ENCODE measurements at regions not wholly inside any gene's neighbourhood (a gene's known extent, or its start where the extent isn't known, plus 50 kb on each side); places are given as distances from the start of the nearest gene placed in this dataset.
A peak's percentile ranks its signal among the peaks of the same experiment; 100 is the strongest.
"Not testable (repeated sequence)": the region's sequence is repeated elsewhere in the genome, so short reads cannot be mapped to it uniquely, and the experiment has no call there.

DNA sequence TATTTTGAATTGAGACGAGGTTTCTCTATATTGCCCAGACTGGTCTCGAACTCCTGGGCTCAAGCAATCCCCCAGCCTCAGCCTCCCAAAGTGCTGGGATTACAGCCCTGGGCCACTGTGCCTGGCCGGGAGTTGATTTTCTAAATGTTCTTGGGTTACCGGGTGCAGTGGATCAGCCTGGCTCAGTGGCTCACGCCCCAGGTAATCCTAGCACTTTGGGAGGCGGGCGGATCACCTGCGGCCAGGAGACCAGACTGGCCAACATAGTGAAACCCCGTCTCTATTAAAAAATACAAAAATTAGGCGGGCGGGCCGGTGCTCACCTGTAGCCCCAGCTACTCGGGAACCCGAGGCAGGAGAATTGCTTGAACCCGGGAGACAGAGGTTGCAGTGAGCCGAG is 106.9 kb upstream of the LARP1 start:
- 0 out of 2 replicates have a peak, but pooled peaks cover 3% of the 10 kb centered on the region for H3K9me3 ChIP-seq (ENCODE audit: low read depth, low read length)
- no peak for DNase-seq (ENCODE audit: low read depth, low spot score)
- H3K27ac ChIP-seq, result no peak overlapping the region
- H3K9ac ChIP-seq (ENCODE audit: insufficient read length), result peak overlapping the region; percentile 47
- H3K36me3 ChIP-seq (ENCODE audit: insufficient read depth, low read length), result no peaks in the 10 kb centered on the region
- no peak overlapping the region for H3K4me3 ChIP-seq
- TF ChIP-seq POLR2AphosphoS5 (IDR thresholded peaks at IDR 0.05; ENCODE audit: borderline replicate concordance, low read depth, low read length), result no peak

DNA sequence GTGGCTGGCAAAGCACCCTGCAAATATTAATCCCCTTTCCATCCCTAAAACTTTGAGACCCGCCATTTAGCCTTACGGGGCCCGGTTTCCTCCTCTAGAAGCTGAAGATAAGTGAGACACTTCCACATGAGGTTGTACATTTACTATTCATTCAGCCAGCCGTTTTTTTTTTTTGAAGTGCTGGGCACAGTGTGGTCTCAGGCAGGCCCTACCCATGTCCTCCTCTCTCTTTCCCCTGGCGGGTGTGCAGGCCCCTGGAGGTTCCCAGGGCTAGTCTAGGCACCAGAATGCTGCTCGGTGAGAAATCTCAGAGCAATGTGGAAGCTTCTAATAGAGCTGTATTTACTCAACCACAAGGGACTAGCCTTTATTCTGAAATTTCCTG is 107.4 kb upstream of the LARP1 start:
- Histone ChIP-seq H3K4me3 (no peak overlapping the region), H3K36me3 (ENCODE audit: insufficient read depth, low read length) (no peaks in the 10 kb centered on the region), H3K27ac (no peak overlapping the region), H3K9me3 (ENCODE audit: low read depth, low read length) (0 out of 2 replicates have a peak, but pooled peaks cover 3% of the 10 kb centered on the region), H3K9ac (ENCODE audit: insufficient read length) (peak overlapping the region; percentile 47)
- TF ChIP-seq EZH2 (IDR thresholded peaks at IDR 0.05) (no peak), FOXP2 (optimal IDR thresholded peaks at IDR 0.05; ENCODE audit: control extremely low read depth, extremely low read length, insufficient read depth) (no peak), POLR2AphosphoS5 (IDR thresholded peaks at IDR 0.05; ENCODE audit: borderline replicate concordance, low read depth, low read length) (no peak)
- DNase-seq (ENCODE audit: low read depth, low spot score), result no peak

DNA sequence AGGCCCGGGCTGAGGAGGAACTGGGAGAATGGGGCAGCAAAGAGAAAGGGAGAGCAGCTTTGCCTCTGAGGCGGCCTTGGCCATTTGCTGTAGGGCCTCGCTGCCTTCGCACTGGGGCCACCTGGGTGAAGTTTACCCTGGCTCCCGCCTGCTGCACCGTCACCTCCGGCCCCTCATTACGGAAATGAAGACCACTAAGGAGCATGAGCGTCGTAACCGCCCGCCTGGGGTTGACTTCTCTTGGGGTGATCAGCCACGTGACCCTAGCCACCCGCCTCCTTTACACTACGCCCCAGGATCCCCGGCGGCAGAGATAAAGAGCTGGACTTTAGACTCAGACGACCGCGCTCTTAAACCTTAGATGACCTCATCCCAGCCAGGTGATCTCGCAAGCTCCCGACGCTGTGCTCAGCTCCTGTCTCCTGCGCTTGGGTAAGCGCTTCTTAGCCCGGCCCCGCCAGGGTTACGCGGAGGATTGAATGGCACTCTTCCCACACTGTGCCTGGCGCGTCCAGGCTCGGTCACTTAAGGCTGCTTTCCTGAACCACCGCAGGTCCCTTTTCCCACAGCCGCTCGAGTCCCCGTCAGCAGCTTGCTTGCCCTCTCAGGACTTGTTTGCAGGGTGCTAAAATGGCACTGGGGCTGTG is 107.9 kb upstream of the LARP1 start:
- DNase-seq (ENCODE audit: low read depth, low spot score), result no peak
- H3K4me3 ChIP-seq, result no peak overlapping the region
- TF ChIP-seq POLR2AphosphoS5 (IDR thresholded peaks at IDR 0.05; ENCODE audit: borderline replicate concordance, low read depth, low read length), result no peak
- no peak for TF ChIP-seq EZH2 (IDR thresholded peaks at IDR 0.05)
- TF ChIP-seq FOXP2 (optimal IDR thresholded peaks at IDR 0.05; ENCODE audit: control extremely low read depth, extremely low read length, insufficient read depth), result no peak
- no peak overlapping the region for H3K27ac ChIP-seq
- 0 out of 2 replicates have a peak, but pooled peaks cover 3% of the 10 kb centered on the region for H3K9me3 ChIP-seq (ENCODE audit: low read depth, low read length)
- no peaks in the 10 kb centered on the region for H3K36me3 ChIP-seq (ENCODE audit: insufficient read depth, low read length)
- no peak overlapping the region for H3K9ac ChIP-seq (ENCODE audit: insufficient read length)

DNA sequence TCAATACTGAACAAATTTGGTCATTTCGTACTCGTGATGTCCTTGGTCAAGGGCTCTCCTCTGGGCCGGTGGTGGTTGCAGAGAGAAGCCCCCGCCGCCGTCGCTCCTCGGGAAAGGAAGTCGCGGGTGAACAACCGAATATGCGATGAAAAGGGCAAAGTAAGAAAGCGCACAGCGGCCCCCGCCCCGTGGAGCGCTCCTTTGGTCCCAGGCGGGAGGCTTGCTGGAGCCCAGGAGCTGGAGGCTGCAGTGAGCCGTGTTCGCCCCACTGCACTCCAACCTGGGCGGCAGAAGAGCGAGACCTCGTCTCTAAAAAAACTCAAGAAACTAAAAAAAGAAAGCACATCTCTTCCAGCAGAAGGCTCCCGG is 108.4 kb upstream of the LARP1 start:
- H3K9ac ChIP-seq (ENCODE audit: insufficient read length), result no peak overlapping the region
- DNase-seq (ENCODE audit: low read depth, low spot score), result no peak
- TF ChIP-seq EZH2 (IDR thresholded peaks at IDR 0.05) (no peak), FOXP2 (optimal IDR thresholded peaks at IDR 0.05; ENCODE audit: control extremely low read depth, extremely low read length, insufficient read depth) (no peak), POLR2AphosphoS5 (IDR thresholded peaks at IDR 0.05; ENCODE audit: borderline replicate concordance, low read depth, low read length) (no peak)
- H3K36me3 ChIP-seq (ENCODE audit: insufficient read depth, low read length), result no peaks in the 10 kb centered on the region
- H3K9me3 ChIP-seq (ENCODE audit: low read depth, low read length), result 0 out of 2 replicates have a peak, but pooled peaks cover 3% of the 10 kb centered on the region
- no peak overlapping the region for H3K27ac ChIP-seq
- H3K4me3 ChIP-seq, result no peak overlapping the region

DNA sequence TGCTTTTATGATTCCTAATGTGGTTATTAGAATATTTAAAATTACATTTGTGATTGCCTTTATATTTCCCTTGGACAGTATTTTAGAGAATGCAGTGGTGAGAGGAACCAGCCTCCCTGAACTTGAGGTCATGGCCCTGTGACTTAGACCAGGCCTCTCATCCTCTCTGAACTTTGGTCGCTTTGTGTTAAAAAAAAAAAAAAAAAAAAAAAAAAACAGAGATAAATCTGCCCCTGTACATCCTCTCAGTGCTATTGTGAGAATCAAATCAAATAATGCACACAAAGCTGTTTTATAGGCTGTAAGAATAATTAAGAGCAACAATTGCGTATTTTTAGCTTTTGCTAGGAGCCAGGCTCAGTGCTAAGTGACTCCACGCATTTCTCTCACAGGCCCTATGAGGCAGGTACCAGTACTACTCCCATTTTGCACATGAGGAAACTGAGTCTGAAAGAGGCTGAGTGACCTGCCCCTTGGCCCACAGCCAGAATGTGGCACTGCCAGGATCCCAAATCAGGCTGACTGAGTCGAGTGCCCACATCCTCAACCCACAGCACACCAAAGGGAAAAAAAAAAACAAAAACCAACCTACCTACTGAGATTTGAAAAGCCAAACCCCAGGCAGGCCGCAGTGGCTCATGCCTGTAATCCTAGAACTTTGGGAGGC is 110.3 kb upstream of the LARP1 start:
- H3K9ac ChIP-seq (ENCODE audit: insufficient read length), result no peak overlapping the region
- no peaks in the 10 kb centered on the region for H3K36me3 ChIP-seq (ENCODE audit: insufficient read depth, low read length)
- DNase-seq (ENCODE audit: low read depth, low spot score), result no peak
- H3K9me3 ChIP-seq (ENCODE audit: low read depth, low read length), result 0 out of 2 replicates have a peak, but pooled peaks cover 3% of the 10 kb centered on the region
- no peak overlapping the region for H3K4me3 ChIP-seq
- no peak overlapping the region for H3K27ac ChIP-seq
- TF ChIP-seq POLR2AphosphoS5 (IDR thresholded peaks at IDR 0.05; ENCODE audit: borderline replicate concordance, low read depth, low read length) (no peak), EZH2 (IDR thresholded peaks at IDR 0.05) (no peak), FOXP2 (optimal IDR thresholded peaks at IDR 0.05; ENCODE audit: control extremely low read depth, extremely low read length, insufficient read depth) (no peak)

DNA sequence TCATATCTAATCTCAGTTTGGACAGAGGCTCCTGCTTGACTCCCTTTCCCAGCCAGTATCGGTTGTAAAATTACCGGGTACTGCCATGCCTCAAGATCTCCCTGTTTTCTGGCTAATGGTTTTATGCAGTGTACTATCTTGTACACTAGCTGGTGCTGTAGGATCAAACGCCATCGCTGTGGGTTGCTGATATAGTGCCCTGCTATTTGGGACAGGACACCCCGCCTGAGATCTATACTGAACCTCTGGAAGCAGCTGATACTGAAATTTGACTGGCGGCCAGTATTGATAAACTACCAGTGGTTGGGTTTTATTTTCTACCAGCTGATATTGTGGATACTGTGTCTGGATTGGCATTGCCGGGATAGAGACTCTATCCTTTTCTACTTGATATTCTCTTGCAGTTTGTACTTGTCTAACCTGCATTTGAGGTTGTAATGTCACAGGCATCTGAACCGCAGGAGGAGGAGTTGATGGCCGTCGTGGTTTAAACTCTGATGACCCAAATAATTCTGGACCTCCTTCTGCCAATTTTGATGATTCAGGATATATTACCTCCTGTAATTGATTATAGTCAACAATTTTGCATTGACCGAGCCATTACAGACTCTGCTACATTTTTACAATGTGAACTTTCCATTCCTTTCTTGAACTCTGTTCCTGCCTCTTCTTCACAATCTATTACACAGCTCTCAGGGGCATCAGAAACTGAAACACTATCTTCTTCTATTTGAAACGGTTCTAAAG is 112.5 kb upstream of the LARP1 start:
- TF ChIP-seq FOXP2 (optimal IDR thresholded peaks at IDR 0.05; ENCODE audit: control extremely low read depth, extremely low read length, insufficient read depth) (no peak), POLR2AphosphoS5 (IDR thresholded peaks at IDR 0.05; ENCODE audit: borderline replicate concordance, low read depth, low read length) (no peak), EZH2 (IDR thresholded peaks at IDR 0.05) (no peak)
- Histone ChIP-seq H3K27ac (no peak overlapping the region), H3K9ac (ENCODE audit: insufficient read length) (no peak overlapping the region), H3K9me3 (ENCODE audit: low read depth, low read length) (0 out of 2 replicates have a peak, but pooled peaks cover 3% of the 10 kb centered on the region), H3K4me3 (no peak overlapping the region), H3K36me3 (ENCODE audit: insufficient read depth, low read length) (no peaks in the 10 kb centered on the region)
- no peak for DNase-seq (ENCODE audit: low read depth, low spot score)

DNA sequence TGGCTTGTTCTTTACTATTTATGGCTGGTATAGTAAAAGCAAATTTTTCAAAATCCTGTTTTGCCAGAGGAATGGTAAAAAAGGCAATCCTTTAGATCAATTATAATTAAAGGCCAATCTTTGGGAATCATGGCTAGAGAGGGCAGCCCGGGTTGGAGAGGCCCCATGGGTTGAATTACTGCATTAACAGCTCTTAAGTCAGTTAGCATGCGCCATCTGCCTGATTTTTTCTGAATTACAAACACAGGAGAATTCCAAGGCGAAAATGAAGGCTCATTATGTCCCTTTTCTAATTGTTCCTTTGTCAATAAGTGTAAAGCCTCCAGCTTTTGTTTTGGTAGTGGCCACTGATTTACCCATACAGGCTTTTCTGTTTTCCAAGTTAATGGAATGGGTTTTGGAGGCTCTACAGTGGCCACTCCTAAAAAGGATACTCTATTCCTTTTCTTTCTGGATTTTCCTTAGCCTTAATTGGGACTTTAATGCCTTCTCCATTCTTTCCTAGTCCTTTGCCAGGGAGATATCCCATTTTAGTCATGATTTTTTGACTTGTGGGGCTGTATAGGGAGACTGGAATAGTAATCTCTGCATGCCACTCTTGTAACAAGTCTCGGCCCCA is 114.9 kb upstream of the LARP1 start:
- H3K36me3 ChIP-seq (ENCODE audit: insufficient read depth, low read length); H3K9ac ChIP-seq (ENCODE audit: insufficient read length); H3K4me3 ChIP-seq; H3K27ac ChIP-seq; DNase-seq (ENCODE audit: low read depth, low spot score); H3K9me3 ChIP-seq (ENCODE audit: low read depth, low read length): not testable (repeated sequence)

DNA sequence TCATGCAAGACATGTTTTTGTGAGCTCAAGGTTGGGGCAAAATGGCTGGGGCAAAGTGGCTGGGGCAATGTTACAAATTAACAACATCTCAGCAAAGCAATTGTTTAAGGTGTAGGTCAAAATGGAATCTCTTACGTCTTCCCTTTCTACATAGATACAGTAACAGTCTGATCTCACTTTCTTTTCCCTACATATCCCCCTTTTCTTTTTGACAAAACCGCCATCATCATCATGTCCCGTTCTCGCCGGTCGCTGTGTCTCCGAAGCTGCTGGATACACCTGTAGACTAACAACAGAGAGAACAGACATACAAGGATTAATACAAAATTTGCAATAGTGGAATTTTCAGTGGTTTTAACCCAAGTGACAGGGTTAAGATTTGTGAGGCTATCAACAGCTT is 118.4 kb upstream of the LARP1 start:
- H3K27ac ChIP-seq; H3K9ac ChIP-seq (ENCODE audit: insufficient read length); DNase-seq (ENCODE audit: low read depth, low spot score); H3K4me3 ChIP-seq; H3K9me3 ChIP-seq (ENCODE audit: low read depth, low read length); H3K36me3 ChIP-seq (ENCODE audit: insufficient read depth, low read length): not testable (repeated sequence)

DNA sequence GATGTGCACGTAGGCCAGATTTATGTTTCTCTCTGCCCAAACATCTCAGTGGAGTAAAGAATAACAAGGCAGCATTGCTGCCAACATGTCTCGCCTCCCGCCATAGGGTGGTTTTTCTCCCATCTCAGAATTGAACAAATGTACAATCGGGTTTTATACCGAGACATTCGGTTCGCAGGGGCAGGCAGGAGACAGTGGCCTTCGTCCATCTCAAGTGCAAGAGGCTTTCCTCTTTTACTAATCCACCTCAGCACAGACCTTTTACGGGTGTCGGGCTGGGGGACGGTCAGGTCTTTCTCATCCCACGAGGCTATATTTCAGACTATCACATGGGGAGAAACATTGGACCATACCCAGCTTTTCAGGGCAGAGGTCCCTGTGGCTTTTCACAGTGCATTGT is 118.9 kb upstream of the LARP1 start:
- H3K4me3 ChIP-seq, result not testable (repeated sequence)

DNA sequence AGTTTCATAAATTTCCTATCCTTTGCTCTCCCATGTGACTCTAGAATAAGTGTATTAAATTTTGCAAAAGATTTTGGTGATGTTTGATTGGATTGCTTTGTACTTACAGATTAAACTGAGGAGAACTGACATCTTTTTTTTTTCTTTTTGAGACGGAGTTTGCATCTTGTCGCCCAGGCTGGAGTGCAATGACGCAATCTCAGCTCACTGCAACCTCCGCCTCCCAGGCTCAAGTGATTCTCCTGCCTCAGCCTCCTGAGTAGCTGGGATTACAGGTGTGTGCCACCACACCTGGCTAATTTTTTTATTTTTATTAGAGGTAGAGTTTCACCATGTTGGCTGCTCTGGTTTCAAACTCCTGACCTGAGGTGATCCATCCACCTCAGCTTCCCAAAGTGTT is 121.4 kb upstream of the LARP1 start:
- H3K9ac ChIP-seq (ENCODE audit: insufficient read length); H3K27ac ChIP-seq; H3K9me3 ChIP-seq (ENCODE audit: low read depth, low read length); H3K4me3 ChIP-seq; H3K36me3 ChIP-seq (ENCODE audit: insufficient read depth, low read length); DNase-seq (ENCODE audit: low read depth, low spot score): not testable (repeated sequence)

More for the DNA sequence above, 118.9 kb upstream of the LARP1 start:
- H3K36me3 ChIP-seq (ENCODE audit: insufficient read depth, low read length); DNase-seq (ENCODE audit: low read depth, low spot score); H3K9me3 ChIP-seq (ENCODE audit: low read depth, low read length); H3K27ac ChIP-seq; H3K9ac ChIP-seq (ENCODE audit: insufficient read length): not testable (repeated sequence)
